HG03066 (cell line): ENCODE measurements at regions not wholly inside any gene's neighbourhood (a gene's known extent, or its start where the extent isn't known, plus 50 kb on each side); places are given as distances from the start of the nearest gene placed in this dataset.

Experiments used
- ATAC-seq: cut with Tn5 transposase; IDR thresholded peaks from one replicate; pipeline ENCODE4 v1.9.1; 2021; ENCODE audit warnings: low read depth; ENCODE audit not compliant: unreplicated experiment

GRCh38 chr16:64544859-64545258, 577.0 kb downstream of the CDH11 start:
- no peak for ATAC-seq

DNA sequence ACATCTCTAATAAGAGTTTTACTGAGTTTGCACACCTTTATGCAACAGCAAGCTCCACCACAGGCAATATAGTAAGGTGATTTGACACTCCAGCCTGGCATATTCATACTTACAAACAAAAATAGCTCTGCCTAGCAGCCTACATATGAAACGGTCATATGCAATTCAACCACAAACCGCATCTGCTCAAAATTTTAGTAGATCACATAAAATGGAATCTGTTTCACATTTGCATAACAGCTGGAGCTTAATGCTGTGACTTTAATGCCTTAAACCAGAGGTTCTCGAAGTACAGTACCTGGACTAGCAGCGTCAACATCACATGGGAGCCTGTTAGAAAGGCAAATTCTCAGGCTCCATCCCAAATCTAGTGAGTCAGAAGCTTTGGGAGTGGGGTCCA, 578.4 kb downstream of the CDH11 start:
- ATAC-seq = no peak

DNA sequence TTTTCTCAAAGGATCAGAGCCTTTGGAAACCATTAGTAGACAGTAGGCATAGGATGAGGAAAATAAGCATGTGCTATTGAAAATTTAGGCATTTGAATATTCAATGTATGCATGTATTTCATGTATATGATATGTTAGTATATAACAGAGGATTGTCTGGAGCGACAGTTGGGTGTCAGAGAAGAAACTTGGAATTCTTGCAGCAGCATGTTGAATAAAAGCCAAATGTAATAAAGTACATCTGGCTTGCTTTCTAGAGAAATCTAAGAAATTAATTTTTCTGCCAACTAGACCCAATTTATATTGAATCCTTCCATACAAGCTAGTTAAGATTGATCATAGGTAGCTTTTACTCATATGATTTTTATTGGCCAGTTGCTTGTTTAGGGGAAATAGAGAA, 578.8 kb downstream of the CDH11 start:
- ATAC-seq = no peak

GRCh38 chr16:64542152-64542551, 579.7 kb downstream of the CDH11 start:
- ATAC-seq = no peak

DNA sequence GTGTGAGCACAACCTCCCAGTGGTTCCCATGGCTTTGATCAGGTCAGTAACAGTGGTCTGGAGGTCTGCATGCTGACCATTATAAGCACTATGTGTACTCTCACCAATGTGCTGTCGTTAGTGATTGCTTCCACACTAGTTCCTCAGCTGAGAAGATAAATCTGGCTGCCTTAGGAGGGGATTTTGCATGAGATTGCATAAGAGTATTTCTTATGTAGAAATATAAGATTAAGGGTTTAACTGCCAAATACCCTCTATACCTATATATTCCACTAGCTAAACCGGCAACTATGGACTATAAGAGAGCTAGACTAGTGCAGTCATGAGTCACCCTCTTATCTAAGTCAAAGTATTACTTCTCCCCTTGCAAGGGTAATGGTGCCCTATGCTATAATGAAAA, 580.2 kb downstream of the CDH11 start:
- ATAC-seq = no peak

DNA sequence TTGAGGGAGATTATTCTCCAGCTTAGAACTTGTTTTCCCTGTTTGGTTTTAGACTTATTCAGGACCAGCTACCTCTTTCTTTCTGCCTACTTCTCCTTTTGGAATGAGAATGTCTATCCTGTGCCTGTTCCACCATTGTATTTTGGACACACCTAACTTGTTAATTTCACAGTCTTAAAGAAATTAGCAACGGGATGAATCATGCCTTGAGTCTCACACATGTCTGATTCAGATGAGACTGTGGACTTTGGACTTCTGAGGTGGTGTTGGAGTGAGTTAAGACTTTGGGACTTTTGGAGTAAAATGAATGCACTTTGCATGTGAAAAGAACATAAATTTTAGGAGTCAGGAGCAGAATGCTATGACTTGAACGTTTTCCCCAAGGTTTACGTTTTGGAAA, 581.4 kb downstream of the CDH11 start:
- no peak for ATAC-seq

GRCh38 chr16:64539811-64540371, 582.0 kb downstream of the CDH11 start:
- ATAC-seq = no peak

DNA sequence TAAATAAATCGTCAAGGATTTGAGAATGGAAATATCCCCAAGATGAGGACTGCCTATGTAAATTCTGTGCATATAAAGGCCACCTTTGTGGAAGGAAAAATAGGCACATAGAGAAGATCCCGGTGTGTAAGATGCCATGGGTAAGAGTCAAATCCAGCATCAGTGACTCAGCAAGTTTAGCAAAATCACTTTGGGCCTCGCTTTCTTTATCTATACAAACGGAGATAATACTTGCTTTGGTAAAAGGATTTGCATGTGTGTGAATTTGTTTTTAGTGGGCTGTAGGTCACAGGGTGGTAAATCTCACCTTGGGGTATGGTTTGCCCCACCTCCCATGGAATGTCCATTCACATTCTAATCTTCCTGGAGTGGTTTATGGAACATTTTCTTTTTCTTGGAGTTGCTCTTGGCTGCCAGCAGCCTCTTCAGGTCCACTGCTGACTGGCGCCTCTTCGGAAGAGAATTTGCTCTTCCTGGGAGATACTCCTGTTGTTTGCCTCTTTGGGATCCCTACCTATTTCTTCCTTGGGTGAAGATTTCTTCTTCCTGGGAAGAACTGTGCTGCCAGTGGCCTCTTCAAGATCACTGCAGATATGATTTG, 587.6 kb downstream of the CDH11 start:
- ATAC-seq = no peak

DNA sequence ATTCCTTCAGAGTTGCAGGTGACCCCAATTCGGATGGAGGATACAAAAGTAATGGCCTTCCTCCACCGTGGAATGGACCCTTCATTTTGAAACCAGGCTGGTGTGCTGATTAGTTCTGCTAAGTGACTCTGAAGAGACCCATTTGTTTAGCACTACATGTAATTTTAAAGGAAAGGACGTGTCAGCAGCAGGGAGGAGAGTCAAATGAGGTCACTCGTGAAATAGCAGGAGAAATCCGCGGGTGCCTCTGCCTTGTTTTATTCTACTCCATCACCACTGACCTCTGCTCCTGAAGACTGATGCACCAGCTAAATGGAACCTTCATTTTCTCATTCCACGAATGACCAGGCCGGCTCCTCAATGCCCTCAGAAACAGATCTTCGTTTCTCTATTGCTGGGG, 589.2 kb downstream of the CDH11 start:
- no peak for ATAC-seq

DNA sequence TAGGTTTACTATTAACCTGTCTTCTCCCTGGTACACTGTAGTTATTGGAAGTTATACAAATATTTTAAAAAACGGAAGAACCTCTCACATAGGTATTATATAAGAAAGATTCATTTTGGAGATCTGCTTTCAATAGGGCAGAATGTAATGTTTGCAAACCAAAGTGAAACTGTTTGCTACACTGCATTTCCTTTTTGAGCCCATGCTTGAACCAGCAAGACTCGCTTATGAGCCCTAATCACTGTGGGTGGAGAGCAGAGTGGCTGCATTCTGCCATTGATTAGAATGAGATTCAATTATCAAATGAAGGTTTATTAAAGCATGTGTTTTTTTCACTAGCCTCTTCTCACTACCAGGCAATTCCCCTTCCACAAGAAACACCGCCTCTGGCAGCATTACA, 589.7 kb downstream of the CDH11 start:
- ATAC-seq = no peak

GRCh38 chr16:64531401-64531800, 590.5 kb downstream of the CDH11 start:
- ATAC-seq = no peak

GRCh38 chr16:64522548-64522947, 599.3 kb downstream of the CDH11 start:
- ATAC-seq = no peak

DNA sequence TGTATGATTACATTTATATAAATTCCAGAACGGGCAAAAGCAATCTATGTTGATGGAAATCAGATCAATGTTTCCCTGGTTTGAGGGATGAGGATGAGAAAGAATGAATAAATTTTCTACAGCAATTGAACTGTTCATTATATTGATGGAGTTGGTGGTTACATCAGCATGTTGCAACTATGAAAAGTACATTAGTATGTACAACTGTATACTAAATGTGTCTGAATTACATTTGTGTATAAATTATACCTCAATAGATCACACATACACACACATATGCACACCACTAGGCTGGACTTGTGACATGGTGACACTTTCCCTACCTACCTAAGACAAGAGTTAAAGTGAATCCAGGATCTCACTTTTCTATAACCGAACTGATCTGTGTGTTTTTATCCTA, 608.0 kb downstream of the CDH11 start:
- ATAC-seq = no peak

DNA sequence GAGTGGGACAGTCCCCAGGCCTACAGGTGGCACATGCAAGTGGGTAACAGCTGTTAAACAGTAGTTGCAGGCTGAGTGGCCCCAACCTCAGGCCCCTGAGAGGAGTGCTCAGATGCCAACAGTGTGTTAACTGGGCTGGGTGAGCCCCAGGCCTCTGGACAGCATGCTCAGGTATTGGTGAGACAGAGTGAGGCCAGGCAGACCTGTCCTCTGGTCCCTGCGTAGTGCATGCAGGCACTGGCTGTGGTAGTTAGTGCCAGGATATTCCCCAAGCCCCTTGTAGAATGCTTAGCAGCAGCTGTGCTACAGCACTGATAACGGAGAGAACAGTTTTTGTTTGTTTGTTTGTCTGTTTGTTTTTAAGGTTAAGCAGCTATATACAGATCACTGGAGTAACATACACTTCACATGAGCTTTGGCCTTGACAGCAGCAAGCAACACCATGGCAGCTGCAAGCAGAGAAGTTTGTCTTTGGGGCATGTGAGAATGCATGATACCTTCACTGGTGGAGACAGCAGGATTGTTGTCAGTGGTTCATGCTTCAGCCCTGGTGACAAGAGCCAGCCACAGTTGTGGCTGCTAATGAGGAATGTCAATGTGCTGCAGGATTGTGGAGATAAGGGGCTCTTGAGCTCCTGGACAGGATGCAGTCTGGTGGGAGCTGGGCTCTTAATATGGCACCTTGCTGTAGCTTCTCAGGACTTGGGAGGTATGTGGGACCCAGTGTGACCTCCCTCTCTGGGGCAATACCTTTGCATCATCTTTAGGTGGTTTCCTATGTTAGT, 614.4 kb downstream of the CDH11 start:
- no peak for ATAC-seq

GRCh38 chr16:64499211-64499610, 622.7 kb downstream of the CDH11 start:
- no peak for ATAC-seq

DNA sequence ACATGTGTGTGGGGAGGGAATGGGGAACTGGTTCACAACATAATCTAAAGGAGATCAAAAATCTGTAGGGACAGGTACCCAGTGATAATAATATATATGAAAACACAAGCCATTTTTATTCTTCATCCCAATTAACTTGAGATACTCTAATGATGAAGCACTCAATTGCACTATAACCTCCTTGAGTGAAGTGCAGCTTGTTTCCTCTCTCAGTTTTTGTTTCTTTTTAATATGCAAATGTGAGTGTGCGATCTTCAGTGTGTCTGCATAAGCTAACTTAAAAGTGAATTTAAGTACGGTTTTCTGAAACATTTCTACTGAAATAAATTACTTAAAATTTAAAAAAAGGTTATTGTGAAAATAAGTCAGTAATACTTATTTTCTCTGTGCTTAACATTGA, 623.5 kb downstream of the CDH11 start:
- ATAC-seq = no peak

DNA sequence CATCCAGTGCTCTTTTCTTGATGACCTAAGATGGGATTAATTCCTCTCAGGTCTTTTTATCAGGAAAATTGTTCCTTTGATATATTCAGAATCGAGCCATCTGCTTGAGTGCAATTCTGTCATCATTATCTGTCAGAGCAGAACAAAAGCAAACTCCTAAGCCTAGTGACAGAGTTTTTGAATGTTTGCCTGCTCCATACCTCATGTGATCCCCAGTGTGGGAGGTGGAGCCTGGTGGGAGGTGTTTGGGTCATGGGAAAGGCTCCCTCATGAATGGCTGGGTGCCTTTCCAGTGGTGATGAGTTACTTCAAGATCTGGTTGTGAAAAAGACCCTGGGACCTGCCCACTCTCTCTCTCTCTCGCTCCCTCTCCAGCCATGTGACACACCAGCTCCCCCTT, 628.2 kb downstream of the CDH11 start:
- no peak for ATAC-seq

- no peak for ATAC-seq
These were observed 632.4 kb downstream of the CDH11 start for GRCh38 chr16:64489449-64489848.

DNA sequence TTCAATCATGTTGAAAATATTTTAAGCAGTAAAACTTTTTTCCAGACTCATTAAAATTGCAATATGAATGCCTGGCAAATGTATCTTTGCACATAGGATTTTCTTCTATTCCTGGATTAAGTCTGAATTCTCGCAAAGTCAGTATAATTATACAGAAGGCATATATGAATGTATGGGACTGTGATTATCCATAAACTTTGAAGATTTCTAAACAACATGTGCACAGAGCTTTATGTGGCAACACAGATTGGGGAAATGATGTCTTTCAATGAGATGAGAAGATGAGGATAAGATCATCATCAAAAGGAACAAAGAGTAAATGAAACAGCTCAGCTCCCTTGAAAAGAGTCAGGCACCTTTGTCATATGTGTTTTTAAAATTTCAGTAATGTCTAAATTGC, 635.3 kb downstream of the CDH11 start:
- no peak for ATAC-seq

DNA sequence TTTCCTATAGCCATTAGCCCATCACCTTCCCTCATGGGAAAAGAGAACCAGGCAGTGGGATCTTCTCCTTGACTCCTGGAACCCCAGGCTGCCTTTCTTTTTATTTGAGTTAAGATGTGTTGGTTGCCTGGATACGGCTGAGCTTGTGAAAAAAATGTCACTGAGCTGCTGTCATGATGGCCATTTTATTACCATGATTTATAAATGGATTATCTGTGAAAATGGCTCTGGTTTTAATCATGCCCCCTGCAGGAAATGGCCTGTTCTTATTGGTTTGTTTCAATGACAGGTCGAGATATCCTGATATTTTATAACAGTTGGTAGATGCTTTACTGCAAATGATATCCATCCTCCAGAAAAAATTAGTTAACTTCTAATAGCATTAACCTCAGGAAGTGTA, 640.4 kb downstream of the CDH11 start:
- no peak for ATAC-seq

- ATAC-seq = no peak
These were observed 643.5 kb downstream of the CDH11 start for GRCh38 chr16:64478252-64478906.
